Activated naive CD4-positive, alpha-beta T cell treated with anti-CD3 and anti-CD28 coated beads, Interleukin-2, amount 50 U/mL, for 24 hours (primary cell): ENCODE measurements at regions not wholly inside any gene's neighbourhood (a gene's known extent, or its start where the extent isn't known, plus 50 kb on each side); places are given as distances from the start of the nearest gene placed in this dataset.

Experiments used
- H3K27ac Mint-ChIP-seq: one replicate; pipeline ENCODE4 v1.8.0; 2021; ENCODE audit warnings: mild to moderate bottlenecking, mixed read lengths
- H3K27me3 Mint-ChIP-seq: one replicate; pipeline ENCODE4 v1.8.0; 2021; ENCODE audit warnings: mixed read lengths
- H3K36me3 Mint-ChIP-seq: one replicate; pipeline ENCODE4 v1.8.0; 2021; ENCODE audit warnings: mixed read lengths
- H3K4me1 Mint-ChIP-seq: one replicate; pipeline ENCODE4 v1.8.0; 2021; ENCODE audit warnings: mixed read lengths
- H3K4me3 Mint-ChIP-seq: one replicate; pipeline ENCODE4 v1.8.0; 2021; ENCODE audit warnings: mild to moderate bottlenecking, mixed read lengths
- H3K9me3 Mint-ChIP-seq: one replicate; pipeline ENCODE4 v1.8.0; 2021; ENCODE audit warnings: mixed read lengths

DNA sequence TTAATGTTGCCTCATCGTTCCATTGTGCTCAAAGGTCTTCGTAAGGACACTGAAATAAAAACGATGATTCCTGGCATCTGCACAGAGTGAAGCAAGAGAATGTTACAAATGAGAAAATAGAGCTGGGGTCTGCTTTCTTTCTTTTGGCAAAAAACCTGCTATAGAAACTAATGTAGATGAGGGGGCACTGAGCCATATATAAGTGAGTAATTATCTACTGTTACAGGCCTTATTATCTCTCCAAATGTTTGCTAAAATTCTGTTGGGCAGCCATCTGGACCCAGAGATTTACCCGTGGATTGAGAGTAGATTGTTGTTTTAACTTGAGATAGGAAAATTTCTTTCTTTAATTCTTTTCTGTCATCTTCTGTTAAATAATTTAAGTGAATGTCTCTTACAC lies 472.5 kb upstream of the PIK3C3 start:
- no peaks in the 10 kb centered on the region for H3K36me3 Mint-ChIP-seq
- no peaks in the 10 kb centered on the region for H3K4me1 Mint-ChIP-seq
- H3K27me3 Mint-ChIP-seq, result no peaks in the 10 kb centered on the region
- H3K4me3 Mint-ChIP-seq, result no peak overlapping the region
- no peak overlapping the region for H3K27ac Mint-ChIP-seq
- H3K9me3 Mint-ChIP-seq, result peaks cover 18% of the 10 kb centered on the region

DNA sequence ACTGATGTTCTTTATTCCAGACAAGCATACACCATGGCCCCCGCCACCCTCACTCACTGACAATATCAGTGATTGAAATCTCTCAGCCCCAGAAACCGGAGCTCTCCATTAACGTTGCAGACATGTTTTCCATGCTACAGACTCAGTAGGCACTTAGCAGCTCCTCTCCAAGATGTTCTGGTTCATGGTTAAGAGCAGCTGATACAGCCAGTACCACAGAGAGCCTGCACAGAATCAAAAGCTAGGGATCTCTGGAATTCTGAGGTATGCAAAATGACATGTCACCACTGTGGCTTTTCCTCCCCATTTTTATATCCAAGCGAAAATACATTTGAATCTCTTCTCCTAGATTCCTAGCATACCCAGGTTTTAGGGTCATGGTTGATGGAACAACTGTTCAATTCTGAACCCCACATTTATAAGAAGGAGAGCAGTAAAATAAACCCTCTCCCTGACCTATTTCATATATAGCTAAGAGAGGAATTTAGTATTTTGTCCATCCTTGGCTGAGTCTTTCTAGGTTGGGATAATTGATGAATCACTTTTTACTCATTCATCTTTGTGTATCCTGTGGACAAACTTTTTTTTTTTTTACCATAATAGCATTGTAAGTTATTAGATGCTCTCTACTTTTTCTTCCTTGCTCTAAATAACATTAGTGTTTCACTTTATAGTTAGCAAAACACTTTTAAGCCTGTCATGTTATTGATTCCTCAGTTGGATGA lies 488.4 kb upstream of the PIK3C3 start:
- Mint-ChIP-seq H3K27ac (no peak overlapping the region), H3K27me3 (no peaks in the 10 kb centered on the region), H3K4me3 (no peak overlapping the region), H3K9me3 (peaks cover 18% of the 10 kb centered on the region), H3K36me3 (no peaks in the 10 kb centered on the region), H3K4me1 (no peaks in the 10 kb centered on the region)

DNA sequence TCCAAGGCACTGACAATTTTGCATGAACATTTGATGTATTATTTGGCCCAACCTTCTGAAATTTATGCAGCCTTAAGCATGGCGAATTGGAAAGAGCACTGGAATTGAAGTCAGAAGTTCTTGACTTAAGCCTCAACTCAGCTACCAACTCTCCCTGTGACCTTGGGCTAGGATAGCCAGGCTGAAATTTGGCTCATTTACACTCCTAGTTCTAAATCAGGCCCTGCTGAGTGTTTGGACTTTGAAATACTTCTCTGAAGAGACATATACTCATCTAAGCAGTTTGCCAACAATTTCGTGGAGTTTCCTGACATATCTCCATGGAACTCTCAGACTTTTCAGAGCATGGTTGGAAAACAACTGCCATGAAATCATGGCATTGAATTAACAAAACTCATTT lies 489.6 kb upstream of the PIK3C3 start:
- H3K36me3 Mint-ChIP-seq, result no peaks in the 10 kb centered on the region
- H3K27ac Mint-ChIP-seq, result no peak overlapping the region
- H3K9me3 Mint-ChIP-seq, result peaks cover 19% of the 10 kb centered on the region
- H3K27me3 Mint-ChIP-seq, result no peaks in the 10 kb centered on the region
- H3K4me1 Mint-ChIP-seq, result no peaks in the 10 kb centered on the region
- H3K4me3 Mint-ChIP-seq, result no peak overlapping the region

GRCh38 chr18:41464278-41464677 lies 490.8 kb upstream of the PIK3C3 start:
- H3K27me3 Mint-ChIP-seq, result no peaks in the 10 kb centered on the region
- H3K4me3 Mint-ChIP-seq, result no peak overlapping the region
- H3K4me1 Mint-ChIP-seq, result no peaks in the 10 kb centered on the region
- no peak overlapping the region for H3K27ac Mint-ChIP-seq
- peaks cover 16% of the 10 kb centered on the region for H3K9me3 Mint-ChIP-seq
- no peaks in the 10 kb centered on the region for H3K36me3 Mint-ChIP-seq

- Mint-ChIP-seq H3K27ac (no peak overlapping the region), H3K4me1 (no peaks in the 10 kb centered on the region), H3K4me3 (no peak overlapping the region), H3K27me3 (no peaks in the 10 kb centered on the region), H3K9me3 (peaks cover 15% of the 10 kb centered on the region), H3K36me3 (no peaks in the 10 kb centered on the region)
Measured at GRCh38 chr18:41462946-41463345, 492.1 kb upstream of the PIK3C3 start.

DNA sequence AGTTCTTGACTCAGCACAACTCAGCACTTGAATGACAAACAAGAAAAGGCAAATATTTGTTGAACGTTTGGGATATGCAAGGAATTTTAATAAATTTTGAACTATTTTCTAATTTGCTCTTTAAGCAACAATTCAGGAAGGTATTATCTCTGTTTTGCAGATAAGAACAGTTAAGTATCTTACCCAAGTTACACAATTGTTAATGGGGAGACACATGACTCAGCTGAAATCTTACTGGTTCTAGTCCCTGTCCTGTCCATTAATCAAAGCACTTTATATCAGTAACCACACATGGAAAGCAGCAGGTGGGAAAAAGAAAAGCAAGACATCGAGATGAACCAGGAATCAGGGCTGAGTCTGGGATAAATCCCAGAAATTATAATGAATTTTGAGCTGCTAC lies 493.9 kb upstream of the PIK3C3 start:
- Mint-ChIP-seq H3K27ac (no peak overlapping the region), H3K4me1 (no peaks in the 10 kb centered on the region), H3K27me3 (no peaks in the 10 kb centered on the region), H3K4me3 (no peak overlapping the region), H3K36me3 (no peaks in the 10 kb centered on the region), H3K9me3 (peaks cover 7% of the 10 kb centered on the region)

DNA sequence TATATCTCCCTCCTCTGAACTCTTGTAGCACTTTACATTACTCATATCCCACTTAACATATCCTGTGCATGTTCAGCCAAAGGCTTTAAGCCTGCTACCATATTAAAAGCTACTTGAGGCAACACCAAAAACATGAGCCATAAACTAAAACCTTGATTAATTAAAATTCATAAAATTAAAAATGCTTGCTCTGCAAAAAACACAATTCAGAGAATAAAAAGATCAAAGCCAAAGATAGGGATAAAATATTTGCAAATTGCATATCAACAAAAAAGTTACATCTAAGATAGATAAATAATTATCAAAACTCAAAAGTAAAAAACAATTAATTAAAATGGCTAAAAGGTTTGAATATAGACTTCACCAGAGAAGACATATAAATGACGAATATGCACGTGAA lies 495.4 kb upstream of the PIK3C3 start:
- no peaks in the 10 kb centered on the region for H3K27me3 Mint-ChIP-seq
- H3K36me3 Mint-ChIP-seq, result no peaks in the 10 kb centered on the region
- peaks cover 5% of the 10 kb centered on the region for H3K9me3 Mint-ChIP-seq
- H3K27ac Mint-ChIP-seq, result no peak overlapping the region
- H3K4me3 Mint-ChIP-seq, result no peak overlapping the region
- no peaks in the 10 kb centered on the region for H3K4me1 Mint-ChIP-seq

DNA sequence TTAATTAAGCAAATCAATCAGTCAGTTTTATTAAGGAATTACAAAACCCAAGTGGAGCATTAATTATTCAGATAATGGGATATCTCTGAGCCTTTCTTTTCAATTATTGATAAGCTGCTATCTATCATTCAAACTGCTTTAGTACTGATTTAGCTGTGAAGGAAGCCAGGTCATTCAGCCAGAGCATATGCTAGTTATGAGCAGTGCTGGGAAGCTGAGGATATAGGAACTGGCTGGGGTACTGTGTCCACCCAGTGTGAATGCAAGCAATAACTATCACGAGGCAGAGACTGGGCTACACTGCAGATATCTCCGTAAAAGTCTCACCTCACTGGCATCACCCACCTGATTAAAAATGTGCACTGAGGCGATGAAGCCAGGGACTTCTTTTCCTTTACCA lies 496.7 kb upstream of the PIK3C3 start:
- H3K9me3 Mint-ChIP-seq, result peaks cover 5% of the 10 kb centered on the region
- no peak overlapping the region for H3K4me3 Mint-ChIP-seq
- H3K36me3 Mint-ChIP-seq, result no peaks in the 10 kb centered on the region
- no peaks in the 10 kb centered on the region for H3K27me3 Mint-ChIP-seq
- no peaks in the 10 kb centered on the region for H3K4me1 Mint-ChIP-seq
- no peak overlapping the region for H3K27ac Mint-ChIP-seq

GRCh38 chr18:41457765-41458326 lies 497.2 kb upstream of the PIK3C3 start:
- H3K36me3 Mint-ChIP-seq, result no peaks in the 10 kb centered on the region
- H3K27ac Mint-ChIP-seq, result no peak overlapping the region
- peaks cover 10% of the 10 kb centered on the region for H3K9me3 Mint-ChIP-seq
- H3K4me1 Mint-ChIP-seq, result no peaks in the 10 kb centered on the region
- H3K4me3 Mint-ChIP-seq, result no peak overlapping the region
- no peaks in the 10 kb centered on the region for H3K27me3 Mint-ChIP-seq

DNA sequence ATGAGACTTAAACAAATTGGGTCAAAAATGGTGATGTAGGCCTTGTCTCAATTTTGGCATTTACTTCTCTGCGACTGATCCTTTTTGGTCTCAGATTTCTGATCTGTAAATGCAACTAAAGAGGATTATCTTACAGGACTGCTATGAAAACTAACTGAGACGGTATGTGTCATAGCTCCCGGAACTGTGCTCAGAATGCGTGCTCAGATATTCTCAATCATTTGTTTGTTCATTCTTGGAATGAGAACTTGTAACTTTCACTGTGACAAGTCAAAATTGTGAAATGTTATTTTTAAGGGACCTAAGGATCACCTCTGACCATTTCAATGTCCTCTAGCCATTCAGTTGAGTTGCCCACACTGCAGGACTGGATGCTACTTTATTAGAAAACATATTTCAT lies 498.2 kb upstream of the PIK3C3 start:
- Mint-ChIP-seq H3K36me3 (no peaks in the 10 kb centered on the region), H3K27me3 (no peaks in the 10 kb centered on the region), H3K27ac (no peak overlapping the region), H3K4me1 (no peaks in the 10 kb centered on the region), H3K4me3 (no peak overlapping the region), H3K9me3 (peaks cover 14% of the 10 kb centered on the region)

- Mint-ChIP-seq H3K9me3 (peaks cover 11% of the 10 kb centered on the region), H3K36me3 (no peaks in the 10 kb centered on the region), H3K4me3 (no peak overlapping the region), H3K27me3 (no peaks in the 10 kb centered on the region), H3K4me1 (no peaks in the 10 kb centered on the region), H3K27ac (no peak overlapping the region)
Measured at GRCh38 chr18:41449612-41450011, 505.4 kb upstream of the PIK3C3 start.

- peaks cover 8% of the 10 kb centered on the region for H3K9me3 Mint-ChIP-seq
- no peak overlapping the region for H3K4me3 Mint-ChIP-seq
- H3K4me1 Mint-ChIP-seq, result no peaks in the 10 kb centered on the region
- no peaks in the 10 kb centered on the region for H3K27me3 Mint-ChIP-seq
- H3K36me3 Mint-ChIP-seq, result no peaks in the 10 kb centered on the region
- no peak overlapping the region for H3K27ac Mint-ChIP-seq
Measured at GRCh38 chr18:41444943-41445342, 510.1 kb upstream of the PIK3C3 start.

DNA sequence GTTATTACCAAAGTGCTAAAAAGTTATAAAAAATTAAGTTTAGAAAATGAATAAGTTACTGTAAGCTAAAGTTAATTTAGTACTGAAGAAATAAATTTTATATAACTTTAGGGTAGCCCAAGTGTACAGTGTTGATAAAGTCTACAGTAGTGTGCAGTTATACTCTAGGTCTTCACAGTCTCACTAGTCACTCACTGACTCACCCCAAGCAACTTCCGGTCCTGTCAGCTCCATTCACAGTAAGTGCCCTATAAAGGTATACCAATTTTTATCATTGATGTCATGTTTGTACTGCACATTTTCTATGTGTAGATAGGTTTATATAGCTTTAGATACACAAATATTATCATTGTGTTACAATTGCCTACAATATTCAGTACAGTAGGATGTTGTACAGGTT lies 518.3 kb upstream of the PIK3C3 start:
- Mint-ChIP-seq H3K27ac (no peak overlapping the region), H3K4me3 (no peak overlapping the region), H3K27me3 (no peaks in the 10 kb centered on the region), H3K9me3 (peaks cover 11% of the 10 kb centered on the region), H3K4me1 (no peaks in the 10 kb centered on the region), H3K36me3 (no peaks in the 10 kb centered on the region)

- Mint-ChIP-seq H3K36me3 (no peaks in the 10 kb centered on the region), H3K4me3 (no peak overlapping the region), H3K4me1 (no peaks in the 10 kb centered on the region), H3K27ac (no peak overlapping the region), H3K27me3 (no peaks in the 10 kb centered on the region), H3K9me3 (no peaks in the 10 kb centered on the region)
Measured at GRCh38 chr18:41418598-41418997, 536.4 kb upstream of the PIK3C3 start.

GRCh38 chr18:41416044-41416443 lies 539.0 kb upstream of the PIK3C3 start:
- Mint-ChIP-seq H3K9me3 (no peaks in the 10 kb centered on the region), H3K4me3 (no peak overlapping the region), H3K4me1 (no peaks in the 10 kb centered on the region), H3K36me3 (no peaks in the 10 kb centered on the region), H3K27ac (no peak overlapping the region), H3K27me3 (no peaks in the 10 kb centered on the region)

DNA sequence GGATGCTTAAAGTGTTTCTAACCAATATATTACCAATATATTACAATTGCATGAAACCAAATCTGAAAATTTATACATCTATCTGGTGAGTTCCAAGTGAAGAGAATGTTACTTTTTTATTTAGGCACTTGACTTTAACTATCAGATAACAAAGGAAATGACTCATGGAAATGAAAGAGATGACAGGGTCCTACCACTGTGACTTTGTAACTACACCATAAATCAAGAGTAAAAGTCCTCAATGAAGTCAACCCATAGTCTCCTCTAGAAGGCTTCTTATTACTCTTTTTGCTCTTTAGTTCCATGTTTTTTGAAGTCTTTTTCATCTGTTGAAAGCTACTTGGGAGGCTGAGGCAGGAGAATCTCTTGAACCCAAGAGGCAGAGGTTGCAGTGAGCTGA lies 545.0 kb upstream of the PIK3C3 start:
- no peaks in the 10 kb centered on the region for H3K36me3 Mint-ChIP-seq
- H3K4me1 Mint-ChIP-seq, result no peaks in the 10 kb centered on the region
- no peak overlapping the region for H3K4me3 Mint-ChIP-seq
- no peaks in the 10 kb centered on the region for H3K27me3 Mint-ChIP-seq
- peaks cover 11% of the 10 kb centered on the region for H3K9me3 Mint-ChIP-seq
- H3K27ac Mint-ChIP-seq, result no peak overlapping the region

- Mint-ChIP-seq H3K4me1 (no peaks in the 10 kb centered on the region), H3K36me3 (no peaks in the 10 kb centered on the region), H3K4me3 (no peak overlapping the region), H3K9me3 (peaks cover 11% of the 10 kb centered on the region), H3K27me3 (no peaks in the 10 kb centered on the region), H3K27ac (no peak overlapping the region)
Measured at GRCh38 chr18:41406834-41407233, 548.2 kb upstream of the PIK3C3 start.
